PC-3 (cell line): ENCODE measurements at regions not wholly inside any gene's neighbourhood (a gene's known extent, or its start where the extent isn't known, plus 50 kb on each side); places are given as distances from the start of the nearest gene placed in this dataset.

Experiments used
- ATAC-seq: fragments of 200-7000 bp; cut with Tn5 transposase; 2 replicates; pipeline ENCODE4 v1.9.1; 2020; ENCODE audit warnings: mild to moderate bottlenecking, moderate library complexity
- BruUV-seq: library from RNA; stranded (reverse); fragments of 400-500 nt; replicated peaks from 2 replicates; lab custom pipeline; 2021; lab: Mats Ljungman, UMichigan
- CTCF ChIA-PET: fragments of 300-600 bp; sonication (Branson Sonifier 250); formaldehyde crosslinking; loops from one replicate; lab custom pipeline; 2022; ENCODE audit warnings: antibody characterized with exemption; lab: Charles Lee
- POLR2A ChIA-PET: fragments of 300-600 bp; sonication (Branson Sonifier 250); formaldehyde crosslinking; loops from one replicate; lab custom pipeline; 2022; ENCODE audit warnings: antibody characterized with exemption; ENCODE audit not compliant: unreplicated experiment; lab: Charles Lee
- DNase-seq: peaks from one replicate; pipeline ENCODE4 v3.0.0-alpha.2; 2015
- H2AFZ ChIP-seq: fragments of 300-600 bp; sonication (generic); 2 replicates; pipeline ENCODE4 v1.6.0; 2016; ENCODE audit warnings: antibody characterized with exemption, low read length
- H3F3A ChIP-seq: fragments of 300-600 bp; sonication (generic); one replicate; pipeline ENCODE4 v1.6.0; 2017; ENCODE audit warnings: antibody characterized with exemption, low read length, control low read depth, mild to moderate bottlenecking; ENCODE audit not compliant: unreplicated experiment
- H3K27ac ChIP-seq: fragments of 300-600 bp; sonication (generic); 2 replicates; pipeline ENCODE4 v1.5.1; 2016; ENCODE audit warnings: mild to moderate bottlenecking, low read length
- H3K27me3 ChIP-seq: fragments of 300-600 bp; sonication (generic); 2 replicates; pipeline ENCODE4 v1.6.1; 2016; ENCODE audit warnings: low read length, mixed read lengths
- H3K36me3 ChIP-seq: fragments of 300-600 bp; sonication (generic); 2 replicates; pipeline ENCODE4 v1.6.1; 2016; ENCODE audit warnings: low read depth, mixed run types, low read length, mixed read lengths
- H3K4me1 ChIP-seq: fragments of 300-600 bp; sonication (generic); 2 replicates; pipeline ENCODE4 v1.5.1; 2016; ENCODE audit warnings: low read length; ENCODE audit not compliant: insufficient read depth
- H3K4me2 ChIP-seq: fragments of 300-600 bp; sonication (generic); 2 replicates; pipeline ENCODE4 v1.6.0; 2016; ENCODE audit warnings: low read length
- H3K4me3 ChIP-seq: fragments of 300-600 bp; sonication (generic); 2 replicates; pipeline ENCODE4 v1.5.1; 2016; ENCODE audit warnings: mild to moderate bottlenecking, low read length, mixed read lengths
- H3K79me2 ChIP-seq: fragments of 300-600 bp; sonication (generic); 2 replicates; pipeline ENCODE4 v1.6.1; 2017; ENCODE audit warnings: low read length, mixed read lengths
- H3K9ac ChIP-seq: fragments of 300-600 bp; sonication (generic); 2 replicates; pipeline ENCODE4 v1.6.0; 2016; ENCODE audit warnings: mild to moderate bottlenecking, low read length
- H3K9me2 ChIP-seq: fragments of 300-600 bp; sonication (generic); replicated peaks from 2 replicates; pipeline ENCODE4 v1.6.1; 2016; ENCODE audit warnings: mixed run types, low read length, mixed read lengths
- H3K9me3 ChIP-seq: fragments of 300-600 bp; sonication (generic); 2 replicates; pipeline ENCODE4 v1.6.1; 2016; ENCODE audit warnings: low read length, mixed read lengths
- H4K20me1 ChIP-seq: fragments of 300-600 bp; sonication (generic); 2 replicates; pipeline ENCODE4 v1.6.1; 2016; ENCODE audit warnings: low read length, mixed read lengths
- EZH2 ChIP-seq: fragments of 300-600 bp; sonication (generic); IDR thresholded peaks from one replicate; pipeline ENCODE4 v1.6.1; 2017; ENCODE audit warnings: antibody characterized with exemption, mild to moderate bottlenecking, low read length; ENCODE audit not compliant: unreplicated experiment
- EZH2phosphoT487 ChIP-seq: fragments of 300-600 bp; sonication (generic); IDR thresholded peaks from 2 replicates; pipeline ENCODE4 v1.6.1; 2018; ENCODE audit warnings: mild to moderate bottlenecking, antibody characterized with exemption, low read length, borderline replicate concordance
- intact Hi-C: fragments of 100-400 bp; cut with micrococcal nuclease; formaldehyde crosslinking; loops from 2 replicates; pipeline ENCODE4 v1.9.0; 2023
- TF ChIP-seq, protein P1 (sequence below): fragments of 300-600 bp; sonication (generic); conservative IDR thresholded peaks from 2 replicates; pipeline ENCODE4 v1.5.1; 2017; ENCODE audit warnings: antibody characterized with exemption, low read depth, mild to moderate bottlenecking, low read length

- no peak overlapping the region for H3K9ac ChIP-seq
- H3F3A ChIP-seq, result no peaks in the 10 kb centered on the region
- H3K27ac ChIP-seq, result no peak overlapping the region
- no peaks in the 10 kb centered on the region for H3K79me2 ChIP-seq
- no peak overlapping the region for H3K4me2 ChIP-seq
- DNase-seq (no peak), ATAC-seq (no peak)
- H3K4me1 ChIP-seq, result no peaks in the 10 kb centered on the region
- no peaks in the 10 kb centered on the region for H3K9me3 ChIP-seq
- H4K20me1 ChIP-seq, result no peaks in the 10 kb centered on the region
- no peaks in the 10 kb centered on the region for H3K27me3 ChIP-seq
- TF ChIP-seq EZH2phosphoT487 (no peak), EZH2 (no peak)
- TF ChIP-seq, protein P1, sequence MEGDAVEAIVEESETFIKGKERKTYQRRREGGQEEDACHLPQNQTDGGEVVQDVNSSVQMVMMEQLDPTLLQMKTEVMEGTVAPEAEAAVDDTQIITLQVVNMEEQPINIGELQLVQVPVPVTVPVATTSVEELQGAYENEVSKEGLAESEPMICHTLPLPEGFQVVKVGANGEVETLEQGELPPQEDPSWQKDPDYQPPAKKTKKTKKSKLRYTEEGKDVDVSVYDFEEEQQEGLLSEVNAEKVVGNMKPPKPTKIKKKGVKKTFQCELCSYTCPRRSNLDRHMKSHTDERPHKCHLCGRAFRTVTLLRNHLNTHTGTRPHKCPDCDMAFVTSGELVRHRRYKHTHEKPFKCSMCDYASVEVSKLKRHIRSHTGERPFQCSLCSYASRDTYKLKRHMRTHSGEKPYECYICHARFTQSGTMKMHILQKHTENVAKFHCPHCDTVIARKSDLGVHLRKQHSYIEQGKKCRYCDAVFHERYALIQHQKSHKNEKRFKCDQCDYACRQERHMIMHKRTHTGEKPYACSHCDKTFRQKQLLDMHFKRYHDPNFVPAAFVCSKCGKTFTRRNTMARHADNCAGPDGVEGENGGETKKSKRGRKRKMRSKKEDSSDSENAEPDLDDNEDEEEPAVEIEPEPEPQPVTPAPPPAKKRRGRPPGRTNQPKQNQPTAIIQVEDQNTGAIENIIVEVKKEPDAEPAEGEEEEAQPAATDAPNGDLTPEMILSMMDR, result no peak
- CTCF ChIA-PET, result no interaction called here
- no TSS peak for BruUV-seq
- no peaks in the 10 kb centered on the region for H3K36me3 ChIP-seq
- H3K9me2 ChIP-seq, result no peaks in the 10 kb centered on the region
- intact Hi-C loops, result no loop called here
- H2AFZ ChIP-seq, result no peak overlapping the region
- POLR2A ChIA-PET, result no interaction called here
- no peak overlapping the region for H3K4me3 ChIP-seq
Measured at GRCh38 chr18:47682876-47683275, 247.6 kb downstream of the SMAD2 start.

- Histone ChIP-seq H3K9me2 (no peaks in the 10 kb centered on the region), H4K20me1 (no peaks in the 10 kb centered on the region), H3K27ac (no peak overlapping the region), H3K4me2 (no peak overlapping the region), H3F3A (no peaks in the 10 kb centered on the region), H3K4me1 (no peaks in the 10 kb centered on the region), H3K36me3 (no peaks in the 10 kb centered on the region), H3K79me2 (no peaks in the 10 kb centered on the region), H3K9me3 (no peaks in the 10 kb centered on the region), H3K4me3 (no peak overlapping the region), H3K27me3 (no peaks in the 10 kb centered on the region), H3K9ac (no peak overlapping the region), H2AFZ (no peak overlapping the region)
- ATAC-seq (no peak), DNase-seq (no peak)
- BruUV-seq, result no TSS peak
- CTCF ChIA-PET, result no interaction called here
- intact Hi-C loops, result no loop called here
- POLR2A ChIA-PET, result no interaction called here
- TF ChIP-seq, protein P1, result no peak
- TF ChIP-seq EZH2, result no peak
- TF ChIP-seq EZH2phosphoT487, result no peak
Measured at GRCh38 chr18:47680488-47680887, 250.0 kb downstream of the SMAD2 start.

DNA sequence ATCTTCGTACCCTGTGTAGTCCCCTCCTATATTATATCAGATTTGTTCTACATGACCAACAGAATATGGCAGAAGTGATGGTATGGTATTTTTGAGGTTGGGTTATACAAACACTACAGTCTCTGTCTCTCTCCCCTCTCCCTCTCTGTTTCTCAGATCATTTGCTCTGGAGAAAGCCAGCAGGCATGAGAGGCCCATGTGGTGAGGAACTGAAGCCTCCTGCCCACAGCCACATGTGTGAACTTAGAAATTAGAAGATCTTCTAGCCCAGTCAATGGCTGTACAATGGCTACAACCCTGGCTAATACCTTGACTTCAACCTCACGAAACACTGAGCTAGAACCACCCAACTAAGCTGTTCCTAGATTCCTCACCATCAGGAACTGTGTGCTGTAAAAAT is 250.6 kb downstream of the SMAD2 start:
- H2AFZ ChIP-seq, result no peak overlapping the region
- CTCF ChIA-PET, result no interaction called here
- intact Hi-C loops, result no loop called here
- H3K79me2 ChIP-seq, result no peaks in the 10 kb centered on the region
- TF ChIP-seq, protein P1, result no peak
- TF ChIP-seq EZH2phosphoT487, result no peak
- no peak for TF ChIP-seq EZH2
- no peak for DNase-seq
- no peaks in the 10 kb centered on the region for H4K20me1 ChIP-seq
- no peaks in the 10 kb centered on the region for H3K9me2 ChIP-seq
- H3K27ac ChIP-seq, result no peak overlapping the region
- no peaks in the 10 kb centered on the region for H3F3A ChIP-seq
- H3K27me3 ChIP-seq, result no peaks in the 10 kb centered on the region
- no peaks in the 10 kb centered on the region for H3K9me3 ChIP-seq
- H3K4me1 ChIP-seq, result no peaks in the 10 kb centered on the region
- H3K4me3 ChIP-seq, result no peak overlapping the region
- ATAC-seq, result no peak
- POLR2A ChIA-PET, result no interaction called here
- no peaks in the 10 kb centered on the region for H3K36me3 ChIP-seq
- no peak overlapping the region for H3K9ac ChIP-seq
- no TSS peak for BruUV-seq
- no peak overlapping the region for H3K4me2 ChIP-seq
